ENCODE measurements at regions not wholly inside any gene's neighbourhood (a gene's known extent, or its start where the extent isn't known, plus 50 kb on each side); places are given as distances from the start of the nearest gene placed in this dataset.

DNA sequence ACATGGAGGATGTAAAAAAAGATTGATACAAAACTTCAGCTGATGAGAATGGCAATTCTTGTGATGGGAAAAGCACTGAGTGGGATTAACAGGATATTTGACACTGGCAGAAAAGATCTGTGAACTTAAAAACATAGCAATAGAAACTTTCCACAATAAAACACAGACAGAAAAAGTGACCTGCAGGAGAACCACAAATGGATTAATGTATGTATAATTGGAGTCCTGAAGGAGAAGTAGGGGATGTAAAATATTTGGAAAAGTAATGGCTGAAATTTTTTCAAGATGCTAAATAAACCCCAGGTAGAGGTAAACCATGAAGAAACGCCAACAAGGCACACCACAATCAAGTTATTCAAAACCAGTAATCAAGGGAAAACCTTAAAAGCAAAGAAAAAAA is 130.8 kb upstream of the C14orf180 start:
- CTCF ChIA-PET, result no interaction called here
- Mint-ChIP-seq H3K36me3 (no peaks in the 10 kb centered on the region), H3K27me3 (ENCODE audit: low read depth) (peaks cover 9% of the 10 kb centered on the region), H3K4me3 (no peak overlapping the region), H3K9me3 (peaks cover 36% of the 10 kb centered on the region), H3K4me1 (no peaks in the 10 kb centered on the region; the same call in 1 of the 2 replicates), H3K27ac (no peak overlapping the region)
- no peak for DNase-seq (ENCODE audit: low spot score)
- TF ChIP-seq, protein P1, sequence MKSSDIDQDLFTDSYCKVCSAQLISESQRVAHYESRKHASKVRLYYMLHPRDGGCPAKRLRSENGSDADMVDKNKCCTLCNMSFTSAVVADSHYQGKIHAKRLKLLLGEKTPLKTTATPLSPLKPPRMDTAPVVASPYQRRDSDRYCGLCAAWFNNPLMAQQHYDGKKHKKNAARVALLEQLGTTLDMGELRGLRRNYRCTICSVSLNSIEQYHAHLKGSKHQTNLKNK (CRISPR knock-in tag; IDR thresholded peaks at IDR 0.05), result no peak
- TF ChIP-seq, protein P2, sequence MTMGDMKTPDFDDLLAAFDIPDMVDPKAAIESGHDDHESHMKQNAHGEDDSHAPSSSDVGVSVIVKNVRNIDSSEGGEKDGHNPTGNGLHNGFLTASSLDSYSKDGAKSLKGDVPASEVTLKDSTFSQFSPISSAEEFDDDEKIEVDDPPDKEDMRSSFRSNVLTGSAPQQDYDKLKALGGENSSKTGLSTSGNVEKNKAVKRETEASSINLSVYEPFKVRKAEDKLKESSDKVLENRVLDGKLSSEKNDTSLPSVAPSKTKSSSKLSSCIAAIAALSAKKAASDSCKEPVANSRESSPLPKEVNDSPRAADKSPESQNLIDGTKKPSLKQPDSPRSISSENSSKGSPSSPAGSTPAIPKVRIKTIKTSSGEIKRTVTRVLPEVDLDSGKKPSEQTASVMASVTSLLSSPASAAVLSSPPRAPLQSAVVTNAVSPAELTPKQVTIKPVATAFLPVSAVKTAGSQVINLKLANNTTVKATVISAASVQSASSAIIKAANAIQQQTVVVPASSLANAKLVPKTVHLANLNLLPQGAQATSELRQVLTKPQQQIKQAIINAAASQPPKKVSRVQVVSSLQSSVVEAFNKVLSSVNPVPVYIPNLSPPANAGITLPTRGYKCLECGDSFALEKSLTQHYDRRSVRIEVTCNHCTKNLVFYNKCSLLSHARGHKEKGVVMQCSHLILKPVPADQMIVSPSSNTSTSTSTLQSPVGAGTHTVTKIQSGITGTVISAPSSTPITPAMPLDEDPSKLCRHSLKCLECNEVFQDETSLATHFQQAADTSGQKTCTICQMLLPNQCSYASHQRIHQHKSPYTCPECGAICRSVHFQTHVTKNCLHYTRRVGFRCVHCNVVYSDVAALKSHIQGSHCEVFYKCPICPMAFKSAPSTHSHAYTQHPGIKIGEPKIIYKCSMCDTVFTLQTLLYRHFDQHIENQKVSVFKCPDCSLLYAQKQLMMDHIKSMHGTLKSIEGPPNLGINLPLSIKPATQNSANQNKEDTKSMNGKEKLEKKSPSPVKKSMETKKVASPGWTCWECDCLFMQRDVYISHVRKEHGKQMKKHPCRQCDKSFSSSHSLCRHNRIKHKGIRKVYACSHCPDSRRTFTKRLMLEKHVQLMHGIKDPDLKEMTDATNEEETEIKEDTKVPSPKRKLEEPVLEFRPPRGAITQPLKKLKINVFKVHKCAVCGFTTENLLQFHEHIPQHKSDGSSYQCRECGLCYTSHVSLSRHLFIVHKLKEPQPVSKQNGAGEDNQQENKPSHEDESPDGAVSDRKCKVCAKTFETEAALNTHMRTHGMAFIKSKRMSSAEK (CRISPR knock-in tag; IDR thresholded peaks at IDR 0.05; ENCODE audit: borderline replicate concordance), result no peak
- TF ChIP-seq, protein P3, sequence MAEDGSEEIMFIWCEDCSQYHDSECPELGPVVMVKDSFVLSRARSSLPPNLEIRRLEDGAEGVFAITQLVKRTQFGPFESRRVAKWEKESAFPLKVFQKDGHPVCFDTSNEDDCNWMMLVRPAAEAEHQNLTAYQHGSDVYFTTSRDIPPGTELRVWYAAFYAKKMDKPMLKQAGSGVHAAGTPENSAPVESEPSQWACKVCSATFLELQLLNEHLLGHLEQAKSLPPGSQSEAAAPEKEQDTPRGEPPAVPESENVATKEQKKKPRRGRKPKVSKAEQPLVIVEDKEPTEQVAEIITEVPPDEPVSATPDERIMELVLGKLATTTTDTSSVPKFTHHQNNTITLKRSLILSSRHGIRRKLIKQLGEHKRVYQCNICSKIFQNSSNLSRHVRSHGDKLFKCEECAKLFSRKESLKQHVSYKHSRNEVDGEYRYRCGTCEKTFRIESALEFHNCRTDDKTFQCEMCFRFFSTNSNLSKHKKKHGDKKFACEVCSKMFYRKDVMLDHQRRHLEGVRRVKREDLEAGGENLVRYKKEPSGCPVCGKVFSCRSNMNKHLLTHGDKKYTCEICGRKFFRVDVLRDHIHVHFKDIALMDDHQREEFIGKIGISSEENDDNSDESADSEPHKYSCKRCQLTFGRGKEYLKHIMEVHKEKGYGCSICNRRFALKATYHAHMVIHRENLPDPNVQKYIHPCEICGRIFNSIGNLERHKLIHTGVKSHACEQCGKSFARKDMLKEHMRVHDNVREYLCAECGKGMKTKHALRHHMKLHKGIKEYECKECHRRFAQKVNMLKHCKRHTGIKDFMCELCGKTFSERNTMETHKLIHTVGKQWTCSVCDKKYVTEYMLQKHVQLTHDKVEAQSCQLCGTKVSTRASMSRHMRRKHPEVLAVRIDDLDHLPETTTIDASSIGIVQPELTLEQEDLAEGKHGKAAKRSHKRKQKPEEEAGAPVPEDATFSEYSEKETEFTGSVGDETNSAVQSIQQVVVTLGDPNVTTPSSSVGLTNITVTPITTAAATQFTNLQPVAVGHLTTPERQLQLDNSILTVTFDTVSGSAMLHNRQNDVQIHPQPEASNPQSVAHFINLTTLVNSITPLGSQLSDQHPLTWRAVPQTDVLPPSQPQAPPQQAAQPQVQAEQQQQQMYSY (CRISPR knock-in tag; IDR thresholded peaks at IDR 0.05), result no peak
- no peak for TF ChIP-seq TEAD4 (CRISPR knock-in tag; IDR thresholded peaks at IDR 0.05)
- no peak for TF ChIP-seq SP1 (CRISPR knock-in tag; conservative IDR thresholded peaks at IDR 0.05)
- TF ChIP-seq FOXP1 (CRISPR knock-in tag; IDR thresholded peaks at IDR 0.05; ENCODE audit: borderline replicate concordance), result no peak
- TF ChIP-seq ETV6 (CRISPR knock-in tag; IDR thresholded peaks at IDR 0.05), result no peak
- TF ChIP-seq ZNF281 (CRISPR knock-in tag; IDR thresholded peaks at IDR 0.05), result no peak
- TF ChIP-seq TCF7 (CRISPR knock-in tag; IDR thresholded peaks at IDR 0.05; ENCODE audit: low read depth), result no peak
- TF ChIP-seq, protein P4, sequence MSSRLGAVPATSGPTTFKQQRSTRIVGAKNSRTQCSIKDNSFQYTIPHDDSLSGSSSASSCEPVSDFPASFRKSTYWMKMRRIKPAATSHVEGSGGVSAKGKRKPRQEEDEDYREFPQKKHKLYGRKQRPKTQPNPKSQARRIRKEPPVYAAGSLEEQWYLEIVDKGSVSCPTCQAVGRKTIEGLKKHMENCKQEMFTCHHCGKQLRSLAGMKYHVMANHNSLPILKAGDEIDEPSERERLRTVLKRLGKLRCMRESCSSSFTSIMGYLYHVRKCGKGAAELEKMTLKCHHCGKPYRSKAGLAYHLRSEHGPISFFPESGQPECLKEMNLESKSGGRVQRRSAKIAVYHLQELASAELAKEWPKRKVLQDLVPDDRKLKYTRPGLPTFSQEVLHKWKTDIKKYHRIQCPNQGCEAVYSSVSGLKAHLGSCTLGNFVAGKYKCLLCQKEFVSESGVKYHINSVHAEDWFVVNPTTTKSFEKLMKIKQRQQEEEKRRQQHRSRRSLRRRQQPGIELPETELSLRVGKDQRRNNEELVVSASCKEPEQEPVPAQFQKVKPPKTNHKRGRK (CRISPR knock-in tag; IDR thresholded peaks at IDR 0.05; ENCODE audit: borderline replicate concordance), result no peak
- no peak for TF ChIP-seq NR3C1 (CRISPR knock-in tag; conservative IDR thresholded peaks at IDR 0.05; ENCODE audit: low read depth)
- no peak for TF ChIP-seq IRF2 (CRISPR knock-in tag; IDR thresholded peaks at IDR 0.05; ENCODE audit: borderline replicate concordance, low read depth)
- ATAC-seq, result no peak
- POLR2A ChIA-PET, result no interaction called here

Measured in WTC11 (cell line).